Fibroblast of skin of right quadriceps (primary cell): ENCODE measurements at regions not wholly inside any gene's neighbourhood (a gene's known extent, or its start where the extent isn't known, plus 50 kb on each side); places are given as distances from the start of the nearest gene placed in this dataset.
A peak's percentile ranks its signal among the peaks of the same experiment; 100 is the strongest.

Experiments used
- DNase-seq: peaks from one replicate; pipeline ENCODE4 v3.0.0-alpha.2; 2013

- no peak for DNase-seq
These were observed 186.9 kb upstream of the CD180 start for GRCh38 chr5:67383451-67383850.

- DNase-seq = no peak
These were observed 184.8 kb upstream of the CD180 start for GRCh38 chr5:67381236-67381880.

- DNase-seq = no peak
These were observed 183.8 kb upstream of the CD180 start for GRCh38 chr5:67380431-67380830.

DNA sequence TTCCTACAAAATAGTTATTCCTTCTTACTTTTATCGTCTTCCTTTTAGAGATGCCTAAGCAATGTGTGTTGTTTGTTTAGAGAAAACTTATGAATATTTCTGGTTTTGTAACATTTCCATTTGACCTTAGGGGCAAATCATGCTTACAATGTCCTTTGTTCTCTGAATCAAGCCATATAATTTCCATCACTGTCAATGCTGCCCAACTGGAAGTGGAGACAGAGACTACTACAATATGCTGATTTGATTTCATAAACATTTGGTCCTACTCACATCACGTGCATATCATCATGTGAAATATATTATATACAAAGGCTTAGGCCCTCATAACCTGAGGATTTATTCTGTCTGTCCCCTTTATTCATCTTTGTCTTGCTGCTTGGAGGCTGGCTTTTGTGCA lies 183.2 kb upstream of the CD180 start:
- no peak for DNase-seq

GRCh38 chr5:67378256-67378655 lies 181.7 kb upstream of the CD180 start:
- DNase-seq = no peak

DNA sequence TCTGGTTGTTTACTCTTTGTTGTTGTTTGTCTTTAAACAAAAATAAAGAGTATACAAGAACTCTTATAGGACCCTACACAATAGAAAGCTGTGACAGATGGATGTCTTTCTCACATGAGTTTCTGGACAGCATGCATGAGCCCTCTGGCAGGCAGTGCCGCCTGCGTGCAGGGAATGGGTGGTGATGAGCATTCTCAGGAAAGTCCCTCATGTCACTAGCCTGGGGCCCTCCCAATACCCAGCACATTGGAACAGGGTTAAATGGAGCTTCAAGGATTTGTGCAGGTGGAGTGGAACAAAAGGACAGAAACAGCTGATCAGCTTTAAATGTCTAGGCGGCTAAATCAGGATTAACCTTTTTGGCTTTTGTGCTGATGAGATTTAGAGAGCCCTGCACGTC lies 181.0 kb upstream of the CD180 start:
- DNase-seq = no peak

DNA sequence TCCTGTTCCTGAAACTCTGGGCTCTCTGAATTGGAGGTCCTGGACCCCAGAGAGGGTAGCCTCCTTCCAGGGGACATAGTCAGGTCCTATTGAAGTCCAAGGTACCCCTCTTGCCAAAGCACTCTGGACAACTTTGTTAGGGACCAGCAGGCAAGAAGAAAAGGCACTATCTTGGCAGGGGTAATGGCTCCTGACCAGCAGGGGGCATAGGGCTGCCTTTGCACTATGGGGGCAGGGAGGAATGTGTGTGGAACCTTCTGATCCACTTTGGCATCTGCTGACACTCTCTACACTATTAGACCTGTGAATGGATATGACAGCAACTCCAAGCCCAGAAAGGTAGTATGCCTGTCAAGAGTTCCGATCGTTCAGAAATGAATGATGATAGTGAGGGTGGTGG lies 179.0 kb upstream of the CD180 start:
- no peak for DNase-seq

DNA sequence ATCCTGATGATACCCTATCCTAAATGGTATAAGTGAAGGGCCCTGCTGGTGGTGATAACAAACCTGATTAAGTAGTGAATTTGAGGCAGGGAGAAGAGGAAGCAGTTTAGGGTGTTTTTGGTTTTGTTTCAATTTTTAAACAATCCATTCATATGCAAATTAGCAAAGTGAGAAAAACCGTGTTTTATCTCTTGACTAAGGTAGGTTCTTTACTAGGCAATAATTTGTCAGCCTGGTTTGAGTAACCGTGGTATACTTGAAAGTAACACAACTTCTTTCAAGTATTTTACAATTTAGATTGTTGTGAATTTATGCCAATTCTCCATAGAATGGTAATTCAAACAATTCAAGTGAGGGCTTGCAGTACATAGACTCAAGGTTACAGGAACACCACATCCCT lies 177.8 kb upstream of the CD180 start:
- DNase-seq = no peak

GRCh38 chr5:67373518-67373917 lies 176.9 kb upstream of the CD180 start:
- no peak for DNase-seq

DNA sequence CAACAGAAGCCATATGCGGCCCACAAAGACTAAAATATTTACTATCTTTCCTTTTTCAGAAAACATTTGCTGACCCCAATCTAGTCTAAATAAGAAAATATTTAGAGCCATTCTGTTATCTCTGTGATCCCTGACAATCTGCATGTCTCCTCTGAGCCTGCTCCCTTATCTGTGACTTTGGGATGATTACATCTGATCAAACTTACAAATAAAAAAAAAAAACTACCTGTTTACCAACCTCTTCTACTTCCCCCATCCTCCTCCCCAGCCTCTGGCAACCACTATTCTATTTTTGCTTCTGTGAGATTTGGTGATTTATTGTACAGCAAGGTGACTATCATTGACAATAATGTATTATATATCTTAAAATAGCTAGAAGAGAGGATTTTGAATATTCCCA lies 176.3 kb upstream of the CD180 start:
- no peak for DNase-seq

DNA sequence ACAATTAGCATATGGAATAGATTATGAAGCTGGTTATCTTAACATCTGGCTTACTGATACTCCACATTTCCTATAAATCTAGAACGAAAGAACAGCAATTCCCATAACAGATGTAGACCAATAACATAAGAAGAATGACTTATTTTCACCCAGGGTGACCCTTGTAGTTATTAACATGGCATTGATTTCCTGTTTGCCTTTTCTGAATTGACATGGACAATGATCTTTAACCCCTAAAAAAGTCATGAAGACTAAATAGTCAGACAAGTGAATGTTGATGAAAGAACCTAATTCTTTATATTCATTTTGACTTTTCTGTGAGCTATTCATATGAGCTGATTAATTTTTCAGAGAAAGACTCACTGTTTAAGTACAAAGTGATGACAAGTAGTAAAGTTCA lies 175.3 kb upstream of the CD180 start:
- no peak for DNase-seq

GRCh38 chr5:67366691-67367395 lies 170.2 kb upstream of the CD180 start:
- DNase-seq = no peak

DNA sequence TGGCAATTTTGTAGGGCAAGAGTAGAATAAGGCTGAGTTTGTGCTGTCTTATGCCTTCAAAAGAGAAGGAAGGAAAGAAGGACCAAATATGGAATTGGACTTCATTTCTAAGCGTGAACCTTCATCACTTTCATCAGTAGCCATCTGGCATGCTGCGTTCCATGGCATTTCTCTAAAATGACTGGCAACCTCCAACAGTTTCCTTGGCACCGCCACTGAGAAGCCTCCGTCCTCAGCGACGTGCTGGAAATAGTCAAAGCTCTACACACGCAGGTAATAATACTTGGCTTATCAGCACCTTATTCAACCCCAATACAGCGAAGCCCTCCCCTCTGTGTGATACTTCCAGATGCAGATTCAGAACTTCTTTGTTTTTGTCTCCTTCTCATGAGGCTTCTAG lies 169.7 kb upstream of the CD180 start:
- DNase-seq = no peak

- DNase-seq = no peak
These were observed 167.9 kb upstream of the CD180 start for GRCh38 chr5:67364381-67364970.

DNA sequence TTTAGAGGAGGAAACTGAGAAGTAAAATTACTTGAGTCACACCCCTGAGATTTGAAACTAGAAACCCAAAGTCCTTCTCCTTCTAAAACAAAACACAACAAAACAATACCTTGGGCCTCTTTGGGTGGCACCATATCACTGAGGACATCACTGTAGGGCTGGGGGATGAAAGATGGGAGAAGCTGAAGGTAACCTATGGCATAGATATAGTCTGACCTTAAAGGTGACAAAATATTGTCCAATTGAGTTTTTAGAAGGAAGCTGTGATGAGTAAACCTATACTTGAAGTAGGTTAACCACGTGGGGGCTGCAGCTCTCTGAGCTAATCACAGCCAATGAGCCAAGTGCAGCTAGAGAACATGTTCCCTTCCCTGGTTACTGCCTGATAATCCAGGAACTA lies 167.4 kb upstream of the CD180 start:
- no peak for DNase-seq

DNA sequence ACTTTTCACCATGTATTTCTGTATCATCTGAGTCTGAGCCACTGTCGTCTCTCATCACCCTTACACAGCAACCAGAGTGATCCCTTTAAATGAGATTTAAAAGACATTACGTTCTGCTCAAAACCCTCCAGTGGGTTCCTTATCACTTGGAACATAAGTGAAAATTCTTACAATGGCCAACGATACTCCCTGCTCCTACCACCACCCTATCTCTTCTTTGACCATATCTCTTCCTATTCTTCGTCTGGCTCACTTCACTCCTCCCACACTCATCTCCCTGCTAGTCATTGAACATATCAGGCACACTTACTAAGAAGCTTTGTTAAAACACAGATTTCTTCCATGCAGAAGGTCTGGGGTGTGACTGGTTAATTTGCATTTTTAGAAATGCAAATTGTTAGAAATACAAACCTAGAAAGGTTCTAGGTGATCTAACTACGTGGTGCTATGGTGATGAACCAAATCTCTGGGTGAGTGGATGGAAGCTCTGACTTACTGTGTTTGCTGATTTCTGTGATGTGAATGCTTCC lies 166.6 kb upstream of the CD180 start:
- DNase-seq = no peak

GRCh38 chr5:67361932-67362729 lies 165.5 kb upstream of the CD180 start:
- DNase-seq = peak; percentile 18

GRCh38 chr5:67360047-67360446 lies 163.4 kb upstream of the CD180 start:
- no peak for DNase-seq

DNA sequence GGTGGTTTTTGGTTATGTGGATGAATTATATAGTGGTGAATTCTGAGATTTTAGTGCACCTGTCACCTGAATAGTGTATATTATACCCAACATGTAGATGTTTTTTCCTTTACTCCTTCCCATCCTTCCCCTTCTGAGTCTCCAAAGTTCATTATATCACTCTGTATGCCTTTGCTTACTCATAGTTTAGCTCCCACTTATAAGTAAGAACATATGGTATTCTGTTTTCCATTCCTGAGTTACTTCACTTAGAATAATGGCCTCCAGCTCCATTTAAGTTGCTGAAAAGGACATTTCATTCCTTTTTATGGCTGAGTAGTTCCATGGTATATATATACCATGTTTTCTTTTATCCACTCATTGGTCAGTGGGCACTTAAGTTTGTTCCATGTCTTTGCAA lies 161.6 kb upstream of the CD180 start:
- DNase-seq = peak; percentile 12

DNA sequence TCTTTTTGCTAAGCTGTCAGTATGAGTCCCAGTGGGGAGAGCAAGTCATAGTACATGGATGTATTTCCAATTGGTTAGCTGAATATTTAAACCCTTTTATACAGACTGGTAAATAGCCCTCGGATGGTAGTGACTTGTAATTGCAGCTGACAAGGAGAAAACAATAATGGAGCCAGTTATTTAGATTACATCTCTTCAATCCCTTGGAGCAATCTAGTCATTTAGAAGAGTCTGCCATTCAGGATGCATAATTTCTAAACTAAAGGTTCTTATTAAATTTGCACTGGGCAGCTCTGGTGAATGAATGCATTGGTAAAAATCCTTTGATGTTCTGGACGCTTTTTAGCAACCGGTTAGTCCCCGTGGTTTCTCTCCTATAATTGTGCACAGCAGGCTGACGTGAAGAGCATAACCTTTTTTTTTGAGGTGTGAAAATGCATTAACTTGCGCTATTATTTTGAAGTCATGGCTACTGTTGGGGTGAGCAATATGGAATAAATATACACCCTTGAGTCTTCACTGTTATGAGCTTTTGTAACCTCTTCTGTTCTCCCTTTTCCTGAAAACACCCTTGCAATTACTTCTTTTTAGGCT lies 158.6 kb upstream of the CD180 start:
- DNase-seq = no peak

DNA sequence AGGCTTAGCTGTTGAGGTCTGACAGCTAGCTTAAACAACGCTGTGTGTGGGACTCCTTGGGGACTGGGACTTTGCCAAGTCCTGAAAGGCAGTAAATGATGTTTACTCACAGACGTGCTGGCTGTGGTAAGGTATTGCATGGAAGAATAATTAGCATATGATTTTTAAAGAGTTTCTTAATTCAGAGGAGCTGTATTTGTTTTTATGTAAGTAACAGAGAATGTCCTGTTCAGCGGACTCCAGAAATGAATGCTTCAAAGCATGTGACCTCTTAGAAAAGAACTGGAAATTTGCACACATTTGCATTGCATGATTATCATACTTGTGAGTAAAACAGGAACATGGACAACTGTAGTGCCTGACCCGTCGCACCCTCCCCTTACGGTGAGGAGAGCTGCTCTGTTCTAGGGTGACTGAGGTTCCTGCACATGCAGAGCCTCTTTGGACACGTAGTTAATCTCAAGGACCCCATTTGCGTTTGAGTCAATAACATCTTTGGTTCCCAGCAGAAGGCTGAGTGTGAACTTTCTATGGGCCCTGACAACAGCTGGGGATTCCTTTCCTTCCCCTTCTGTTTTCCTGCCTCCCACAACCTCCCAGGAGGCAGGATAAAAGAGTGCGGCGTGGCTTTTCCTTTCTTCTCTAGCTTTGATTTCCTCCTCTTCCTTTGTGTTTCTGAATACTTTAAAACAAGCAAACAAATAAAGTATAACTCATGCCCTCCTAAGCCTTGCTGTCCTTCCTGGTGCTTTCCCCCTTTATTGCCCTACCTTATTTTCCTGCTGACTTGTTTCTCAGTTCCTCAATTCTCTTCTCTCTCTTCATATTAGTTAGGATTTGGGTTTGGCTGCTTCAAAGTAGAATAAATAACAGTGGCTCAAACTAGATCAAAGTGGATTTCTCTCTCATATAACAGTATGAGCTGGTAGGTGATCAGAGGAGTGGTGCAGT lies 157.2 kb upstream of the CD180 start:
- DNase-seq = peak; percentile 64
